EL (cell line): ENCODE measurements at regions not wholly inside any gene's neighbourhood (a gene's known extent, or its start where the extent isn't known, plus 50 kb on each side); places are given as distances from the start of the nearest gene placed in this dataset.
"Not testable (repeated sequence)": the region's sequence is repeated elsewhere in the genome, so short reads cannot be mapped to it uniquely, and the experiment has no call there.

Source experiments
- DNase-seq: peaks from one replicate; pipeline ENCODE4 v3.0.0-alpha.2; 2016

GRCh38 chr11:57871231-57871630 is 109.6 kb downstream of the CTNND1 start:
- no peak for DNase-seq

DNA sequence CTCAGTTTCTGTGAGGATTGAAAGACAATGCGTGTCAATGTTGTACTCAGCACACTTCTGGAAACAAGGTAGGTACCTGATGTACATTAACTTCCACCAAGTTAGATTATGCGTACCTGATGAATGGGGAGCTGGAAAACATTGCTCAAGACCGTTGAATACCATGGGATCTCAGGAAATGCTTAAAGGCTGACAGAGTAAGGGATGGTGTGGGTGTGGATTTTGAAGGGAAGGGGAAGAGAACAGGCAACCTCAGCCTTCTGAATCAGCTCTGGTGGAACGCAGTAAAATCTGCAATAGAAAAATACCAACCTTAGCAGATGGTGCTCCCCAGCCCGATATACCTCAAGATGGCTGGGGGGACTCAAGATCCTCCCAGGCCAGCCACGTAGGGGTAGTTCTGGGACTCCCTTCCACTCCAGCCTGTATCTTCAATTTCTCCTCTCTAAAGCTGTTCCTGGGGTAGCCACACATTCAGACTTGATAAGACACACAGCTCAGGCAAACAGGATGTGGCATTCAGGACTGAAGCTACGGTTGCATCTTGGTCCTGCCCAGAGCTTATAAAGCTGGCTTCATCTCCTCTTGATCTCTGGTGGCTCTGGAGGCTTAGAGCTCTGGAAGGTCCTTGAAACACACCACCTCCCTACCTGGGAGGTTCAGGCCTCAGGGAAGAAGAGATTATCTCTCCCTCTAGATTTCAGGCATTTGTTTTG is 111.8 kb downstream of the CTNND1 start:
- DNase-seq: peak; percentile 24

DNA sequence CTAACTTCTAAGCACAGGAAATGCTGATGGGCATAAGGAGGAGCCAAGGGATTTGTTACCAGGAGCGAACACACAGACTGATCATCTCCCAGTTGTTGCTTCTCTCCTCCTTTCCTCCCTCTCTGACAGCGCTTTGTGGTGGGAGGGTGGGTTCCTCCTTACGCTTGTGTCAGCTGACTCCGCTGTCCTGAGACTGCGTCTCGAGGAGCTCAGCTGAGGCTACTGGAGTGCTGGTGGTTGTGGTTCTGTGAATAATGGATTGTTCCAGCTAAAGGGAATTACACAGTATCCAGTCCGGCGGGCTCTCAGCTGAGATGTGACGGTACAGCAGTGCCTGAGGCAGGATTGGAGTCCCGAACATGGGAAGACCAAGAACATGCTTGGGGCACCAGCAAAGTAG is 113.4 kb downstream of the CTNND1 start:
- DNase-seq: no peak

DNA sequence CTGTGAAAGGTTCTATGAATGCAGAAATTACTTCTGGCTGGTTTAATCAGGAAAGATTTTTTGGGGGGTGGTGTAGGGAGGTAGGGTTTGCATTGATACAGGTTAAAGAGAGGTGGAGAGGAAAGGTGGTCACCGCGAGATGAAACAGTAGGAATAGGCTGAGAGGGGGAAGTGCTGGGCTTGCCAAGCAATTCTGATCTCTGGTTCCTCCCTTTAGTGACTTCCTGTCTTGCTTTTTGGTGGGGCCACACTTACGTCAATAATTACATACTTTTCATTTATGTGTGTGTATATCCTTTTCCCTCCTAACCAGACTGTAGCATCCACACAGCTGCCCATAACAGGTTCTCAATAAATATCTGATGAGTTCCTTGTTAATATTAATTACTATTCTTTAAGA is 120.0 kb downstream of the CTNND1 start:
- DNase-seq: no peak

DNA sequence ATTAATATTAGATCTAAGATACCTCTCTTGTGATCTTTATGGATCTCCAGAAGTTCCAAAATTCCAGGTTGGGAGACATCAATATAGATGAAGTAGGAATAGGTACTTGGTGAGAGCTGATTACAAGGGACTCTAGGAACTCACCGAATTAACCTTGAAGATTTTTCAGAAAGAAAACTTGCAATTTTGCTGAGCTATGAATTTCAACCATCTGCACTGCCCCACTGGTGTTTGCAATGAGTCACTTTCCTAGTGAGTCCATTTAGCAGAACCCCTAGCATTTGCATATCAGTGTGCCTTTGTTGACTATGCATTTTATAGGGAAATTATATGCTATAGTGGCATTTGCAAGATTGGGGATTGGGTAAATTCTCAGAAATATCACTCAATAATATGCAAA is 122.0 kb downstream of the CTNND1 start:
- no peak for DNase-seq

- DNase-seq: peak; percentile 12
Observed at GRCh38 chr11:57885298-57886050, 123.9 kb downstream of the CTNND1 start.

GRCh38 chr11:57888386-57888785 is 126.8 kb downstream of the CTNND1 start:
- DNase-seq: no peak

- no peak for DNase-seq
Observed at GRCh38 chr11:57890521-57890920, 128.9 kb downstream of the CTNND1 start.

DNA sequence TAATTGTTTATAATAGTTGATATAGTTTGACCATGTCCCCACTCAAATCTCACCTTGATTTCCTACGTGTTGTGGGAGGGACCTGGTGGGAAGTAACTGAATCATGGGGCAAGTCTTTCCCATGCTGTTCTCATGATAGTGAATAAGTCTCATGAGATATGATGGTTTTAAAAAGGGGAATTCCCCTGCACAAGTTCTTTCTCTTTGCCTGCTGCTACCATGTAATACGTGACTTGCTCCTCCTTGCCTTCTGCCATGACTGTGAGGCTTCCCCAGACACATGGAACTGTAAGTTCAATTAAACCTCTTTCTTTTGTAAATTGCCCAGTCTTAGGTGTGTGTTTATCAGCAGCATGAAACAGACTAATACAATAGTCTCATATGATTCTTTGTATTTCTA is 130.5 kb upstream of the OR9Q1 start:
- not testable (repeated sequence) for DNase-seq

GRCh38 chr11:57896361-57897145 is 127.1 kb upstream of the OR9Q1 start:
- no peak for DNase-seq

DNA sequence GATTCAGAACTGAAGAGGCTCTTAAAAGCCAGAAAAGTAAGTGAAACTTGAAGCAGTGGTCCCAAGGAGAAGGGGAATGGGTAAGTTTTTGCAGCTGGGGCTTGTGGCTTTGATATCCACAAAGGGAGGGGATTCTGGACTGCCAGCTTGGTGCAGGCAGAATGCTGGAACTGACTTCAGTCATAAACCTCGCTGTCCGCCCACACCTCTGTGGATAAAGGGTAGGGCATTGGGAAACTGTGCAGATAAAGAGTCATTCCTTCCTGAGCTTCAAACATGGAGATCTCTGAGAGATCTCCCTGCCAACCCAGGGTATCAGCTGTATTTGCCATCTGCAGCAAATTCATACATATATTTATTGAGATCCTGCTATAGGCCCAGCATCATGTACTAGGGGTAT is 124.3 kb upstream of the OR9Q1 start:
- no peak for DNase-seq

- DNase-seq: no peak
Observed at GRCh38 chr11:57900320-57900719, 123.4 kb upstream of the OR9Q1 start.

GRCh38 chr11:57901278-57901677 is 122.4 kb upstream of the OR9Q1 start:
- no peak for DNase-seq

- no peak for DNase-seq
Observed at GRCh38 chr11:57901756-57902155, 121.9 kb upstream of the OR9Q1 start.

DNA sequence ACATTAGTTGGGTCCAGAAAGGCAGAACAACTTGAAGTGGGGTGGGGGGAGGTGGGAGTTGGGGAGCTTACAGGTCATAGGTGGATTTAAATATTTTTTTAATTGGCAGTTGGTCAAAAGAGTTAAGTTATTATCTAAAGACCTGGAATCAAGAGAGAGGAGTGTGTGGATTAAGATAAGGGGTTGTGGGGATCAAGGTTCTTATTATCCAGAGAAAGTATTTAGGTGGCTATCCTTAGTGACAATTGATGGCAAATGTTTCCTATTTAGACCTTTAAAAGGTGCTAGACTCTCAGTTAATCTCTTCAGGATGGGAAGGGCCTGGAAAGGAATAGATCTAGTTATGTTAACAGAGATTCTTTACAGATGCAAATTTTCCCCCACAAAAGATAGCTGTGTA is 120.7 kb upstream of the OR9Q1 start:
- DNase-seq: no peak

GRCh38 chr11:57903441-57904123 is 120.1 kb upstream of the OR9Q1 start:
- DNase-seq: peak; percentile 4

DNA sequence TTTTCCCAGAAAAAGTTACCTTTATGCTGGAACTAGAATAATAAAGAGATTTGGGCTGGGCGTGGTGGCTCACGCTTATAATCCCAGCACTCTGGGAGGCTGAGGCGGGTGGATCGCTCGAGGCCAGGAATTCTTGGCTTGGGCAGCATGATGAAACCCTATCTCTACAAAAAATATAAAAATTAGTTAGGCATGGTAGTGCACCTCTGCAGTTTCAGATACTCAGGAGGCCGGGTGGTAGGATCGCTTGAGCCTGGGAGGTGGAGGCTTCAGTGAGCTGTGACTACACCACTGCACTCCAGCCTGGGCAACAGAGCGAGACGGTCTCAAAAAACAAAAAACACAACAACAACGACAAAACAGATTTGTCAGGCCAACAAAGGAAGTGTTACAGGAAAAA is 119.3 kb upstream of the OR9Q1 start:
- no peak for DNase-seq

GRCh38 chr11:57905439-57905838 is 118.2 kb upstream of the OR9Q1 start:
- DNase-seq: no peak

GRCh38 chr11:57908399-57908798 is 115.3 kb upstream of the OR9Q1 start:
- not testable (repeated sequence) for DNase-seq

DNA sequence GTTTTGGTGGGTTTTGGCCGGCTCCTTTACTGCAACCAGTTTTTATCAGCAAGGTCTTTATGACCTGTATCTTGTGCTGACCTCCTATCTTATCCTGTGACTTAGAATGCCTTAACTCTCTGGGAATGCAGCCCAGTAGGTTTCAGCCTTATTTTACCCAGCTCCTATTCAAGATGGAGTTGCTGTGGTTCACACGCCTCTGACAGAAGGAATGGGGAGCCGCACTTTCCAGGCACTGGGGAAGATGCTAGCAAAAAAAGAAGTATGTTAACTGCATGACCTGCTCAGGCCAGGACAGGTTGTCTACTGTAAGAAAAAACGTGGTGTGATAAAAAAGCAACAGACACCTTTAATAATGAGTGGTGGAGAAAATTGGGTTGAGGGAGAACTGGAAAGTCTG is 112.2 kb upstream of the OR9Q1 start:
- DNase-seq: not testable (repeated sequence)

GRCh38 chr11:57913715-57914704 is 109.7 kb upstream of the OR9Q1 start:
- peak; percentile 10 for DNase-seq

DNA sequence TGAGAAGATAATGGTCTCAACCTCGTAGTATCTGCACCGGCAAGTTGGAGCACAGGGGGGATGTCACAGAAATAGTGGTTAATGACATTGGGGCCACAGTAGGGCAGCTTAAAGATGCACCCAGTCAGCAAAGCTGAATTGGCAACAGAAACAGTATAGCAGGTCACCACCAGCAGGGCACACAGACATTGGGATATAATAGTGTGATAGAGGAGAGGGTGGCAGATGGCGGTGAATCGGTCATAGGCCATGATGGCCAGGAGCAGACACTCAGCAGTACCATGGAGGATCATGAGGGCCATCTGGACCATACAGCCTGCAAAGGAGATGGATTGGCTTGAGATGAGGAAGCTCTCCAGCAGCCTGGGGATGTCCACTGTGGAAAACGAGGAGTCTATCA is 106.0 kb upstream of the OR9Q1 start:
- DNase-seq: no peak
